ENCODE measurements at regions not wholly inside any gene's neighbourhood (a gene's known extent, or its start where the extent isn't known, plus 50 kb on each side); places are given as distances from the start of the nearest gene placed in this dataset.

GRCh38 chr16:51757124-51757470 is 606.0 kb upstream of the SALL1 start:
- no peak for TF ChIP-seq ZNF8 (CRISPR knock-in tag; IDR thresholded peaks at IDR 0.05)
- TF ChIP-seq BACH2 (CRISPR knock-in tag; IDR thresholded peaks at IDR 0.05; ENCODE audit: borderline replicate concordance), result no peak
- TF ChIP-seq, protein P1, sequence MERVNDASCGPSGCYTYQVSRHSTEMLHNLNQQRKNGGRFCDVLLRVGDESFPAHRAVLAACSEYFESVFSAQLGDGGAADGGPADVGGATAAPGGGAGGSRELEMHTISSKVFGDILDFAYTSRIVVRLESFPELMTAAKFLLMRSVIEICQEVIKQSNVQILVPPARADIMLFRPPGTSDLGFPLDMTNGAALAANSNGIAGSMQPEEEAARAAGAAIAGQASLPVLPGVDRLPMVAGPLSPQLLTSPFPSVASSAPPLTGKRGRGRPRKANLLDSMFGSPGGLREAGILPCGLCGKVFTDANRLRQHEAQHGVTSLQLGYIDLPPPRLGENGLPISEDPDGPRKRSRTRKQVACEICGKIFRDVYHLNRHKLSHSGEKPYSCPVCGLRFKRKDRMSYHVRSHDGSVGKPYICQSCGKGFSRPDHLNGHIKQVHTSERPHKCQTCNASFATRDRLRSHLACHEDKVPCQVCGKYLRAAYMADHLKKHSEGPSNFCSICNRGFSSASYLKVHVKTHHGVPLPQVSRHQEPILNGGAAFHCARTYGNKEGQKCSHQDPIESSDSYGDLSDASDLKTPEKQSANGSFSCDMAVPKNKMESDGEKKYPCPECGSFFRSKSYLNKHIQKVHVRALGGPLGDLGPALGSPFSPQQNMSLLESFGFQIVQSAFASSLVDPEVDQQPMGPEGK (CRISPR knock-in tag; IDR thresholded peaks at IDR 0.05; ENCODE audit: borderline replicate concordance), result no peak
- TF ChIP-seq OSR1 (CRISPR knock-in tag; IDR thresholded peaks at IDR 0.05), result no peak
- TF ChIP-seq ZFP3 (CRISPR knock-in tag; IDR thresholded peaks at IDR 0.05), result no peak
- no peak for TF ChIP-seq ZNF565 (CRISPR knock-in tag; conservative IDR thresholded peaks at IDR 0.05; ENCODE audit: low read depth)
- TF ChIP-seq GLIS3 (CRISPR knock-in tag; IDR thresholded peaks at IDR 0.05), result no peak
- TF ChIP-seq RARB (CRISPR knock-in tag; IDR thresholded peaks at IDR 0.05), result no peak
- no peak for TF ChIP-seq ZNF70 (CRISPR knock-in tag; IDR thresholded peaks at IDR 0.05)
- no peak for TF ChIP-seq TOX (CRISPR knock-in tag; IDR thresholded peaks at IDR 0.05; ENCODE audit: borderline replicate concordance)
- TF ChIP-seq TCF4 (CRISPR knock-in tag; IDR thresholded peaks at IDR 0.05; ENCODE audit: borderline replicate concordance), result no peak
- TF ChIP-seq ESRRG (CRISPR knock-in tag; IDR thresholded peaks at IDR 0.05), result no peak
- TF ChIP-seq, protein P2, sequence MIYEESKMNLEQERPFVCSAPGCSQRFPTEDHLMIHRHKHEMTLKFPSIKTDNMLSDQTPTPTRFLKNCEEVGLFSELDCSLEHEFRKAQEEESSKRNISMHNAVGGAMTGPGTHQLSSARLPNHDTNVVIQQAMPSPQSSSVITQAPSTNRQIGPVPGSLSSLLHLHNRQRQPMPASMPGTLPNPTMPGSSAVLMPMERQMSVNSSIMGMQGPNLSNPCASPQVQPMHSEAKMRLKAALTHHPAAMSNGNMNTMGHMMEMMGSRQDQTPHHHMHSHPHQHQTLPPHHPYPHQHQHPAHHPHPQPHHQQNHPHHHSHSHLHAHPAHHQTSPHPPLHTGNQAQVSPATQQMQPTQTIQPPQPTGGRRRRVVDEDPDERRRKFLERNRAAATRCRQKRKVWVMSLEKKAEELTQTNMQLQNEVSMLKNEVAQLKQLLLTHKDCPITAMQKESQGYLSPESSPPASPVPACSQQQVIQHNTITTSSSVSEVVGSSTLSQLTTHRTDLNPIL (CRISPR knock-in tag; IDR thresholded peaks at IDR 0.05; ENCODE audit: low read depth), result no peak
- TF ChIP-seq, protein P3, sequence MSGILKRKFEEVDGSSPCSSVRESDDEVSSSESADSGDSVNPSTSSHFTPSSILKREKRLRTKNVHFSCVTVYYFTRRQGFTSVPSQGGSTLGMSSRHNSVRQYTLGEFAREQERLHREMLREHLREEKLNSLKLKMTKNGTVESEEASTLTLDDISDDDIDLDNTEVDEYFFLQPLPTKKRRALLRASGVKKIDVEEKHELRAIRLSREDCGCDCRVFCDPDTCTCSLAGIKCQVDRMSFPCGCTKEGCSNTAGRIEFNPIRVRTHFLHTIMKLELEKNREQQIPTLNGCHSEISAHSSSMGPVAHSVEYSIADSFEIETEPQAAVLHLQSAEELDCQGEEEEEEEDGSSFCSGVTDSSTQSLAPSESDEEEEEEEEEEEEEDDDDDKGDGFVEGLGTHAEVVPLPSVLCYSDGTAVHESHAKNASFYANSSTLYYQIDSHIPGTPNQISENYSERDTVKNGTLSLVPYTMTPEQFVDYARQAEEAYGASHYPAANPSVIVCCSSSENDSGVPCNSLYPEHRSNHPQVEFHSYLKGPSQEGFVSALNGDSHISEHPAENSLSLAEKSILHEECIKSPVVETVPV (CRISPR knock-in tag; IDR thresholded peaks at IDR 0.05), result no peak
- no peak for TF ChIP-seq ISL1 (CRISPR knock-in tag; IDR thresholded peaks at IDR 0.05)
- TF ChIP-seq ZFP30 (CRISPR knock-in tag; IDR thresholded peaks at IDR 0.05), result no peak
- TF ChIP-seq SNAI2 (CRISPR knock-in tag; IDR thresholded peaks at IDR 0.05), result no peak
- TF ChIP-seq, protein P4, sequence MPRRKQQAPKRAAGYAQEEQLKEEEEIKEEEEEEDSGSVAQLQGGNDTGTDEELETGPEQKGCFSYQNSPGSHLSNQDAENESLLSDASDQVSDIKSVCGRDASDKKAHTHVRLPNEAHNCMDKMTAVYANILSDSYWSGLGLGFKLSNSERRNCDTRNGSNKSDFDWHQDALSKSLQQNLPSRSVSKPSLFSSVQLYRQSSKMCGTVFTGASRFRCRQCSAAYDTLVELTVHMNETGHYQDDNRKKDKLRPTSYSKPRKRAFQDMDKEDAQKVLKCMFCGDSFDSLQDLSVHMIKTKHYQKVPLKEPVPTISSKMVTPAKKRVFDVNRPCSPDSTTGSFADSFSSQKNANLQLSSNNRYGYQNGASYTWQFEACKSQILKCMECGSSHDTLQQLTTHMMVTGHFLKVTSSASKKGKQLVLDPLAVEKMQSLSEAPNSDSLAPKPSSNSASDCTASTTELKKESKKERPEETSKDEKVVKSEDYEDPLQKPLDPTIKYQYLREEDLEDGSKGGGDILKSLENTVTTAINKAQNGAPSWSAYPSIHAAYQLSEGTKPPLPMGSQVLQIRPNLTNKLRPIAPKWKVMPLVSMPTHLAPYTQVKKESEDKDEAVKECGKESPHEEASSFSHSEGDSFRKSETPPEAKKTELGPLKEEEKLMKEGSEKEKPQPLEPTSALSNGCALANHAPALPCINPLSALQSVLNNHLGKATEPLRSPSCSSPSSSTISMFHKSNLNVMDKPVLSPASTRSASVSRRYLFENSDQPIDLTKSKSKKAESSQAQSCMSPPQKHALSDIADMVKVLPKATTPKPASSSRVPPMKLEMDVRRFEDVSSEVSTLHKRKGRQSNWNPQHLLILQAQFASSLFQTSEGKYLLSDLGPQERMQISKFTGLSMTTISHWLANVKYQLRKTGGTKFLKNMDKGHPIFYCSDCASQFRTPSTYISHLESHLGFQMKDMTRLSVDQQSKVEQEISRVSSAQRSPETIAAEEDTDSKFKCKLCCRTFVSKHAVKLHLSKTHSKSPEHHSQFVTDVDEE (CRISPR knock-in tag; IDR thresholded peaks at IDR 0.05), result no peak
- ATAC-seq, result no peak

DNA sequence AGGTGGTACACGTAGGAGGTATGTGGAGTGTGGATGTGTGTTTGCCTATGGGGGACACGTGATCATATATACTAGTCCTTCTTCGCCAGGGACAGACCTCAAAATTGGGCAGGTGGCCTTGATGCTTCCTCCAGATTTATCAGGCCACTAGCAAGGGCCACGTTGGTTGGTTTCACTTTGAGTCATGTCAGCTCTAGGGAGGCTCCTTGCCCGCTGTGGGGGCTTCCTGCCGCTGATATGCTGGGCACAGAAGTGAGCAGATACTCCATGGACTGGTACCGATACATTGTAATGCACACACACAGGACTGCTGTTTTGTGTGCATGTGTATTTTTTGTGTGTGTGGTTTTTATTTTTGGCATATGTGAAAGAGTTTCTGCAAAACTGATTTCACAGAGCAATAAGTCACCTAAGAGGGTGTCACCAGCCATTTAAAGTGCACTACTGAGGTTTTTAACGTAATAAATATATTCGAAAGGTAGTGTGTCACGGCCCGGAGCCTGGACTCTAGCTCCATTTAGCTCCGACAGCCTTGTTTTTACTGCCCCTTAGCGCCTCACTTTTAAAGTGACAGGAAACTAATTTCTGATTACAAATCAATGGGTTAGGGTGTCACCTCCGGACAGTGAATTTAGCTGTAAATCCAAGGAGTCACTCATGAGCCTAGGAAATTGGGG is 605.5 kb upstream of the SALL1 start:
- ATAC-seq, result no peak
- TF ChIP-seq ZNF70 (CRISPR knock-in tag; IDR thresholded peaks at IDR 0.05), result no peak
- TF ChIP-seq, protein P2 (CRISPR knock-in tag; IDR thresholded peaks at IDR 0.05; ENCODE audit: low read depth), result no peak
- no peak for TF ChIP-seq RARB (CRISPR knock-in tag; IDR thresholded peaks at IDR 0.05)
- no peak for TF ChIP-seq TOX (CRISPR knock-in tag; IDR thresholded peaks at IDR 0.05; ENCODE audit: borderline replicate concordance)
- TF ChIP-seq ISL1 (CRISPR knock-in tag; IDR thresholded peaks at IDR 0.05), result no peak
- TF ChIP-seq, protein P1 (CRISPR knock-in tag; IDR thresholded peaks at IDR 0.05; ENCODE audit: borderline replicate concordance), result no peak
- no peak for TF ChIP-seq CSDC2 (CRISPR knock-in tag; IDR thresholded peaks at IDR 0.05)
- TF ChIP-seq PPARA (CRISPR knock-in tag; IDR thresholded peaks at IDR 0.05; ENCODE audit: borderline replicate concordance), result no peak
- no peak for TF ChIP-seq SNAI2 (CRISPR knock-in tag; IDR thresholded peaks at IDR 0.05)
- no peak for TF ChIP-seq ESRRG (CRISPR knock-in tag; IDR thresholded peaks at IDR 0.05)
